ENCODE measurements at regions not wholly inside any gene's neighbourhood (a gene's known extent, or its start where the extent isn't known, plus 50 kb on each side); places are given as distances from the start of the nearest gene placed in this dataset.

- no peak for TF ChIP-seq CTCF (IDR thresholded peaks at IDR 0.05)
- no peak for TF ChIP-seq POLR2A (IDR thresholded peaks at IDR 0.05)
- Histone ChIP-seq H3K27me3 (no peaks in the 10 kb centered on the region), H3K9me3 (replicated peaks in 1 of 3) (no peaks in the 10 kb centered on the region), H3K4me1 (replicated peaks in 1 of 2) (peaks cover 30 to 41% of the 10 kb centered on the region in 2 donors), H3K27ac (peak overlapping the region in 1 of 5 donors; percentile 41), H3K4me3 (no peak overlapping the region), H3K36me3 (replicated peaks in 1 of 2) (no peaks in the 10 kb centered on the region)
- intact Hi-C loops (cut with DNase I): no loop called here
- 58 to 71% (median 61%) methylated on average over 6 of the region's 6 CpGs for WGBS, 4 donors
- no peak for DNase-seq
Observed at GRCh38 chr20:50387996-50388332, 122.2 kb upstream of the PTPN1 start.

- DNase-seq: no peak
- Histone ChIP-seq H3K36me3 (replicated peaks in 1 of 2) (no peaks in the 10 kb centered on the region), H3K27me3 (no peaks in the 10 kb centered on the region), H3K9me3 (replicated peaks in 1 of 3) (no peaks in the 10 kb centered on the region), H3K4me3 (no peak overlapping the region), H3K27ac (peak overlapping the region; percentile 66 to 95 (median 81)), H3K4me1 (replicated peaks in 1 of 2) (peaks cover 21 to 34% of the 10 kb centered on the region in 2 donors)
- intact Hi-C loops (cut with DNase I): no loop called here
- WGBS, 4 donors: 61 to 78% (median 63%) methylated on average over 12 of the region's 12 CpGs
- TF ChIP-seq POLR2A (IDR thresholded peaks at IDR 0.05) (no peak), CTCF (IDR thresholded peaks at IDR 0.05) (no peak)
Observed at GRCh38 chr20:50388733-50389437, 121.3 kb upstream of the PTPN1 start.

- intact Hi-C loops (cut with DNase I): no loop called here
- WGBS, 4 donors: 38 to 63% (median 44%) methylated on average over 5 to 7 of the region's 7 CpGs
- no peaks in the 10 kb centered on the region for H3K9me3 ChIP-seq (replicated peaks in 1 of 3)
- no peaks in the 10 kb centered on the region for H3K36me3 ChIP-seq (replicated peaks in 1 of 2)
- no peak for TF ChIP-seq CTCF (IDR thresholded peaks at IDR 0.05)
- TF ChIP-seq POLR2A (IDR thresholded peaks at IDR 0.05): peak in 1 of 2 donors; percentile 72
- H3K27ac ChIP-seq: peak overlapping the region; percentile 66 to 95 (median 81)
- H3K4me3 ChIP-seq: no peak overlapping the region
- peaks cover 22 to 38% of the 10 kb centered on the region in 2 donors for H3K4me1 ChIP-seq (replicated peaks in 1 of 2)
- no peaks in the 10 kb centered on the region for H3K27me3 ChIP-seq
- DNase-seq: peak; percentile 63 to 91 (median 85)
Observed at GRCh38 chr20:50389438-50389807, 120.8 kb upstream of the PTPN1 start.

GRCh38 chr20:50389808-50390684, 120.1 kb upstream of the PTPN1 start:
- TF ChIP-seq POLR2A (IDR thresholded peaks at IDR 0.05): no peak
- no peak for TF ChIP-seq CTCF (IDR thresholded peaks at IDR 0.05)
- Histone ChIP-seq H3K27ac (peak overlapping the region; percentile 66 to 95 (median 81)), H3K9me3 (replicated peaks in 1 of 3) (no peaks in the 10 kb centered on the region), H3K36me3 (replicated peaks in 1 of 2) (no peaks in the 10 kb centered on the region), H3K4me1 (replicated peaks in 1 of 2) (peaks cover 28 to 44% of the 10 kb centered on the region in 2 donors), H3K4me3 (no peak overlapping the region), H3K27me3 (no peaks in the 10 kb centered on the region)
- intact Hi-C loops (cut with DNase I): no loop called here
- WGBS, 4 donors: 45 to 65% (median 58%) methylated on average over 13 to 14 of the region's 14 CpGs
- DNase-seq: peak in 4 of 7 donors; percentile 57 to 85 (median 75)

Measured in adrenal gland (tissue), 9 donors.